ENCODE measurements at regions not wholly inside any gene's neighbourhood (a gene's known extent, or its start where the extent isn't known, plus 50 kb on each side); places are given as distances from the start of the nearest gene placed in this dataset.
"Not testable (repeated sequence)": the region's sequence is repeated elsewhere in the genome, so short reads cannot be mapped to it uniquely, and the experiment has no call there.

DNA sequence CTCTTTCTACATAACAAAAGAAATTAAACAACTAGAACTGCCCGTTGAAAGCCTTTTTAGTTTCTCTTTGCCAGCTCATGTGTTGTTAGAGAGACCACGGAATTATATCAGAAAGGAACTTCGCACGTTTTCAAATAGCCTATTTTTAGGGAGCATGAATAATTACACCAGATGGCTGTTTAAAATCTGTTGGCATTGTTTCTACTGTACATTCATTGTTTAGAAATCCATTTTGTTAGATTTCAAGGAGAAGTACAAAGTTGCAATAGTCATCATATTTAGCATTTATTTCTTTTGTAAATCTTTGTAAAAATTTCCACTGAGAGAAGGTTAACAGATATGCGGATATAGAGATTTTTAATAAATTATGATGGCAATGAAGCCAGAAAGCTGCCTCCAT lies 403.0 kb upstream of the HS3ST1 start:
- peaks cover 0 to 6% (median 0%) of the 10 kb centered on the region in 7 donors for H3K4me1 Mint-ChIP-seq

DNA sequence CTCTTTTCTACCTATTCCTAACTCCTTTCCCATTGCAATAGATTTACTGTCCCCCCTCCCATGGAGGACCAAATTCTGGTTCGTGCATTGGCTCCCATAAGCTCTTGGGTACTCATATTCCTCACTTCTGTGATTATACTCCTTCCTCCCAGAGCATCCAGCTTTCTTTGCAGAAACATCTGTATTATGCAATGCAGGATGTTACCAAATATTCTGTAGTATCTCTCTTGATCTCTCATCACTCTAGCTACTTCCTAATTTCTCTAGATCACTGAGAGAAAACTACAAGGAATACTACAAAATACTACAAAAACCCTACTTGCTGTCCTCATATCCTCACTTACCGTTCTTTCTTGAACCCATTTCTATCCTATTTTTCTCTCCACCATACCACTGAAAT lies 395.9 kb upstream of the HS3ST1 start:
- peaks cover 0 to 15% (median 4%) of the 10 kb centered on the region in 5 donors for H3K27me3 Mint-ChIP-seq
- ChIA-PET POLR2A (no interaction called here), CTCF (no interaction called here)
- no peaks in the 10 kb centered on the region for H3K27me3 ChIP-seq (ENCODE audit: control insufficient read depth in 2 of 2, insufficient read depth in 2 of 2, low read length in 2 of 2)
- no peak overlapping the region for H3K27ac ChIP-seq (ENCODE audit: low read depth, low read length)
- peaks cover 0 to 4% (median 0%) of the 10 kb centered on the region in 7 donors for H3K4me1 Mint-ChIP-seq
- H3K4me3 ChIP-seq (ENCODE audit: low read length): no peak overlapping the region
- H3K4me3 Mint-ChIP-seq: no peak overlapping the region
- H3K4me1 ChIP-seq (ENCODE audit: control insufficient read depth in 2 of 2, insufficient read depth in 2 of 2, low read length in 2 of 2): no peaks in the 10 kb centered on the region
- no peaks in the 10 kb centered on the region for H3K36me3 ChIP-seq (ENCODE audit: control insufficient read depth in 2 of 3, insufficient read depth in 3 of 3, low read length in 3 of 3)
- no peak overlapping the region for H3K27ac Mint-ChIP-seq
- peaks cover 0 to 24% (median 12%) of the 10 kb centered on the region in 11 donors for H3K9me3 Mint-ChIP-seq
- no peak for DNase-seq
- no peaks in the 10 kb centered on the region for H3K9me3 ChIP-seq (ENCODE audit: control insufficient read depth in 2 of 3, low read length in 3 of 3)
- intact Hi-C loops (cut with micrococcal nuclease): no loop called here
- H3K36me3 Mint-ChIP-seq: peaks cover 0 to 4% (median 0%) of the 10 kb centered on the region in 5 donors
- peak; percentile 45 for ATAC-seq

More for the DNA sequence above, 403.0 kb upstream of the HS3ST1 start:
- POLR2A ChIA-PET: no interaction called here
- Mint-ChIP-seq H3K9me3 (peaks cover 0 to 4% (median 0%) of the 10 kb centered on the region in 11 donors), H3K36me3 (no peaks in the 10 kb centered on the region), H3K4me3 (no peak overlapping the region), H3K27me3 (peaks cover 0 to 15% (median 0%) of the 10 kb centered on the region in 5 donors), H3K27ac (no peak overlapping the region)
- DNase-seq (no peak), ATAC-seq (no peak)
- no peaks in the 10 kb centered on the region for H3K4me1 ChIP-seq (ENCODE audit: control insufficient read depth in 2 of 2, insufficient read depth in 2 of 2, low read length in 2 of 2)
- H3K36me3 ChIP-seq (ENCODE audit: control insufficient read depth in 2 of 3, insufficient read depth in 3 of 3, low read length in 3 of 3): no peaks in the 10 kb centered on the region
- intact Hi-C loops (cut with micrococcal nuclease): no loop called here
- H3K27ac ChIP-seq (ENCODE audit: low read depth, low read length): no peak overlapping the region
- H3K4me3 ChIP-seq (ENCODE audit: low read length): no peak overlapping the region
- peaks cover 0 to 3% of the 10 kb centered on the region in 2 donors for H3K27me3 ChIP-seq (ENCODE audit: control insufficient read depth in 2 of 2, insufficient read depth in 2 of 2, low read length in 2 of 2)
- CTCF ChIA-PET: no interaction called here
- no peaks in the 10 kb centered on the region for H3K9me3 ChIP-seq (ENCODE audit: control insufficient read depth in 2 of 3, low read length in 3 of 3)

DNA sequence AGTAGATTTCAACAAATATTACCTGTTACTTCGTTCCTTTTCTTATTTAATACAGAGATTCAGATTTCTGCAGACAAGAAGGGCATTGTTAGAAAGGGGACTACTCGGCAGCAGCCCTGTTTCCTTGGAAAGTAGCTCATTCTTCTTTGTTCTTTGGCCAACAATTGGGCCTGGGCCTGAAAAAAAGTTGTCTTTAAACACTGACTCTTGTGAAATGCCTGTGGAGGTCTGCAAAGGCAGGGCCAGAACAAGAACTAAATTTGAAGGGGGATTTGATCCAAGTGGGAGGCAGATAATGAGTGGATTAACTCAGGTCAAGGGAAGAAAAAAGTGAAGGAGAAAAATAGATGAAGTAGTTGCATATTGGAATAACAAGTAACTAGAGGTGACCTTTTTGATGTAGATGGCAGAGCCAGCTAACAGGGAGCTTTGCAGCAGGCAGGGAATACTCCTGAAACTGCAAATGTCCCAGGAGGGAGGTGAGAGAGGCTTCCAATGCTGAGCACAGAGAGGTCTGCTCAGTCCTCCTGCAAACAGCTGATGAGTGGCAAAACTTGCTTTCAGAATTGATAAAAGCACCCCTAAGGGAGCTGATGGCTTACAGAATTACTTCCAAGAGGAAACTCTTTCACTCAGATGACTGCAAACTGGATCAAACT lies 393.2 kb upstream of the HS3ST1 start:
- DNase-seq: no peak
- ChIA-PET CTCF (no interaction called here), POLR2A (no interaction called here)
- Mint-ChIP-seq H3K4me3 (no peak overlapping the region), H3K27ac (no peak overlapping the region), H3K4me1 (peaks cover 0 to 4% (median 0%) of the 10 kb centered on the region in 7 donors), H3K9me3 (peaks cover 0 to 24% (median 12%) of the 10 kb centered on the region in 11 donors), H3K27me3 (peaks cover 0 to 15% (median 4%) of the 10 kb centered on the region in 5 donors), H3K36me3 (peaks cover 0 to 4% (median 0%) of the 10 kb centered on the region in 5 donors)
- Histone ChIP-seq H3K4me3 (ENCODE audit: low read length) (no peak overlapping the region), H3K27me3 (ENCODE audit: control insufficient read depth in 2 of 2, insufficient read depth in 2 of 2, low read length in 2 of 2) (no peaks in the 10 kb centered on the region), H3K27ac (ENCODE audit: low read depth, low read length) (no peak overlapping the region), H3K4me1 (ENCODE audit: control insufficient read depth in 2 of 2, insufficient read depth in 2 of 2, low read length in 2 of 2) (no peaks in the 10 kb centered on the region), H3K9me3 (ENCODE audit: control insufficient read depth in 2 of 3, low read length in 3 of 3) (no peaks in the 10 kb centered on the region), H3K36me3 (ENCODE audit: control insufficient read depth in 2 of 3, insufficient read depth in 3 of 3, low read length in 3 of 3) (no peaks in the 10 kb centered on the region)
- ATAC-seq: no peak
- intact Hi-C loops (cut with micrococcal nuclease): no loop called here

DNA sequence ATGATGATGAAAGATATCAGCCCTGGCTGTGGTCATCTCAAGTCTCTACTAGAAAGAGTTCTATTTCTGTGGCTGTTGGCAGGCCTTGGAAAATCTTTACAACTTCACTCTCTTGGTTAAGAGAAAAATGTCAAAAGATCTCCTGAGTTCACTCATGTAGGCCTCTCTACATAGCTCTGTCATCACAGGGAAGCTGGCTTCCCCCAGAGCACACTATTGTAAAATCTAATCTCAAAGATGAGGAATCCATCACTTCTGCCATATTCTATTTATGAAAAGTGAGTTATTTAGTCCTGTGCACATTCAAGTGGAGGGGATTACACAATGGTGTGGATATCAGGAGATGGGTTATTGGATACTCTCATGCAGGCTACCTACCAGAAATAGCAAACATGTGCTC lies 388.4 kb upstream of the HS3ST1 start:
- H3K9me3 Mint-ChIP-seq: peaks cover 0 to 4% (median 0%) of the 10 kb centered on the region in 11 donors
- CTCF ChIA-PET: no interaction called here
- no peak overlapping the region for H3K4me3 ChIP-seq (ENCODE audit: low read length)
- no peaks in the 10 kb centered on the region for H3K36me3 ChIP-seq (ENCODE audit: control insufficient read depth in 2 of 3, insufficient read depth in 3 of 3, low read length in 3 of 3)
- DNase-seq: no peak
- POLR2A ChIA-PET: no interaction called here
- H3K36me3 Mint-ChIP-seq: no peaks in the 10 kb centered on the region
- H3K4me1 ChIP-seq (ENCODE audit: control insufficient read depth in 2 of 2, insufficient read depth in 2 of 2, low read length in 2 of 2): no peaks in the 10 kb centered on the region
- H3K27me3 ChIP-seq (ENCODE audit: control insufficient read depth in 2 of 2, insufficient read depth in 2 of 2, low read length in 2 of 2): peaks cover 0 to 3% of the 10 kb centered on the region in 2 donors
- no peak overlapping the region for H3K27ac ChIP-seq (ENCODE audit: low read depth, low read length)
- H3K27me3 Mint-ChIP-seq: peaks cover 0 to 4% (median 0%) of the 10 kb centered on the region in 5 donors
- intact Hi-C loops (cut with micrococcal nuclease): no loop called here
- no peak for ATAC-seq
- H3K27ac Mint-ChIP-seq: no peak overlapping the region
- peaks cover 0 to 1% (median 0%) of the 10 kb centered on the region in 7 donors for H3K4me1 Mint-ChIP-seq
- no peaks in the 10 kb centered on the region for H3K9me3 ChIP-seq (ENCODE audit: control insufficient read depth in 2 of 3, low read length in 3 of 3)
- no peak overlapping the region for H3K4me3 Mint-ChIP-seq

DNA sequence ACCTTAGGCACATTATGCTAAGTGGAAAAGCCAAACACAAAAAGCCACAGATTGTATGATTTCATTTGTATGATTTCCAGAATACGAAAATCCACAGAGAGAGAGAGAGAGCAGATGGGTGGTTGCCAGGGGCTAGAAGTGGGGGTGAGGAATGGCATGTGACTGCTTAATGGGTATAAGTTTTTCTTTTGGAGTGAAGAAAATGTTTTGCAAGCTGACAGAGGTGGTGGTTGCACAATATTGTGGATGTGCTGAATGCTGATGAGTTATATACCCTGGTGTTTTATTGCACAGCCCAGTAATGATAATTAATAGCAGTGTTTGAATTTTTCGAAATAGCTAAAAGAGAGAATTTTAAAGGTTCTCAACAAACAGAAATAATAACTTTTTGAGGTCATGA lies 386.1 kb upstream of the HS3ST1 start:
- Histone ChIP-seq H3K27ac (ENCODE audit: low read depth, low read length) (no peak overlapping the region), H3K27me3 (ENCODE audit: control insufficient read depth in 2 of 2, insufficient read depth in 2 of 2, low read length in 2 of 2) (peaks cover 0 to 3% of the 10 kb centered on the region in 2 donors), H3K9me3 (ENCODE audit: control insufficient read depth in 2 of 3, low read length in 3 of 3) (no peaks in the 10 kb centered on the region), H3K4me3 (ENCODE audit: low read length) (no peak overlapping the region), H3K4me1 (ENCODE audit: control insufficient read depth in 2 of 2, insufficient read depth in 2 of 2, low read length in 2 of 2) (no peaks in the 10 kb centered on the region), H3K36me3 (ENCODE audit: control insufficient read depth in 2 of 3, insufficient read depth in 3 of 3, low read length in 3 of 3) (no peaks in the 10 kb centered on the region)
- ChIA-PET POLR2A (no interaction called here), CTCF (no interaction called here)
- Mint-ChIP-seq H3K27me3 (no peaks in the 10 kb centered on the region), H3K4me3 (no peak overlapping the region), H3K4me1 (no peaks in the 10 kb centered on the region), H3K27ac (no peak overlapping the region), H3K36me3 (no peaks in the 10 kb centered on the region), H3K9me3 (no peaks in the 10 kb centered on the region)
- DNase-seq: no peak
- no peak for ATAC-seq
- intact Hi-C loops (cut with micrococcal nuclease): no loop called here

DNA sequence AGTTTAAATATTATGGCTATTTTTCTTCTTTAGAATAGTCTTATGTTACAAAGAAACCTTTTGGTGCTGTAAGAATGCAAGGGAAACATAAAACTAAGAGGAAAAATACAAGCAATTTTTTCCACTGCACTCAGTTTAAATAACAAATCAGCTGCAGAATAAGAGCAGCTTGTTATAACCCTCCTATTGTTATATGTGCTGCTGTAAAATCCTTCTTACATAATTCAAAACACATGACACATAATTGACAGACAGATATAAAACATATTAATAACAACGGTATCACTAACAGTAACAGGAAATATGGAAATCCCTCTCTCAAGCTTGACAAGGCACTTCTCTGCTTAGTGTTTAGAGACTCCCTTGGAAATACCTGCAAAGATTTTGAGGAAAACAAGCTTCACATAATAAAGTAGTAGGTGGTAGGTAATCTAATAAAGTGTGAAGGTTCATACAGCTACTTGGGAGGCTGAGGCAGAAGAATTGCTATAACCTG lies 385.3 kb upstream of the HS3ST1 start:
- no peak for DNase-seq
- Histone ChIP-seq H3K27ac (ENCODE audit: low read depth, low read length) (no peak overlapping the region), H3K36me3 (ENCODE audit: control insufficient read depth in 2 of 3, insufficient read depth in 3 of 3, low read length in 3 of 3) (no peaks in the 10 kb centered on the region), H3K27me3 (ENCODE audit: control insufficient read depth in 2 of 2, insufficient read depth in 2 of 2, low read length in 2 of 2) (peaks cover 0 to 3% of the 10 kb centered on the region in 2 donors), H3K4me1 (ENCODE audit: control insufficient read depth in 2 of 2, insufficient read depth in 2 of 2, low read length in 2 of 2) (no peaks in the 10 kb centered on the region), H3K9me3 (ENCODE audit: control insufficient read depth in 2 of 3, low read length in 3 of 3) (no peaks in the 10 kb centered on the region), H3K4me3 (ENCODE audit: low read length) (no peak overlapping the region)
- intact Hi-C loops (cut with micrococcal nuclease): no loop called here
- Mint-ChIP-seq H3K4me1 (no peaks in the 10 kb centered on the region), H3K36me3 (no peaks in the 10 kb centered on the region), H3K9me3 (no peaks in the 10 kb centered on the region), H3K4me3 (no peak overlapping the region), H3K27ac (no peak overlapping the region), H3K27me3 (no peaks in the 10 kb centered on the region)
- no peak for ATAC-seq
- ChIA-PET POLR2A (no interaction called here), CTCF (no interaction called here)

DNA sequence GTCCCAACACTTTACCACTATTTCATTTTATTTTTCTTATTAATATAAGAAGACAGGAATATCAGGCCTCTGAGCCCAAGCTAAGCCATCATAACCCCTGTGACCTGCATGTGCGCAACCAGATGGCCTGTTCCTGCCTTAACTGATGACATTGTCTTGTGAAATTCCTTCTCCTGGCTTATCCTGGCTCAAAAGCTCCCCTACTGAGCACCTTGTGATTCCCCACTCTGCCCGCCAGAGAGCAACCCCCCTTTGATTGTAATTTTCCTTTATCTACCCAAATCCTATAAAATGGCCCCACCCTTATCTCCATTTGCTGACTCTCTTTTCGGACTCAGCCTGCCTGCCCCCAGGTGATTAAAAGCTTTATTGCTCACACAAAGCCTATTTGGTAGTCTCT lies 382.8 kb upstream of the HS3ST1 start:
- H3K36me3 ChIP-seq (ENCODE audit: control insufficient read depth in 2 of 3, insufficient read depth in 3 of 3, low read length in 3 of 3); H3K27ac Mint-ChIP-seq; H3K4me1 Mint-ChIP-seq; H3K4me1 ChIP-seq (ENCODE audit: control insufficient read depth in 2 of 2, insufficient read depth in 2 of 2, low read length in 2 of 2); CTCF ChIA-PET; H3K9me3 ChIP-seq (ENCODE audit: control insufficient read depth in 2 of 3, low read length in 3 of 3); H3K4me3 Mint-ChIP-seq; H3K27me3 ChIP-seq (ENCODE audit: control insufficient read depth in 2 of 2, insufficient read depth in 2 of 2, low read length in 2 of 2); DNase-seq; POLR2A ChIA-PET; H3K9me3 Mint-ChIP-seq; H3K27me3 Mint-ChIP-seq; H3K4me3 ChIP-seq (ENCODE audit: low read length); intact Hi-C loops (cut with micrococcal nuclease); ATAC-seq; H3K27ac ChIP-seq (ENCODE audit: low read depth, low read length); H3K36me3 Mint-ChIP-seq: not testable (repeated sequence)

All from naive thymus-derived CD4-positive, alpha-beta T cell (primary cell).